K562 (cell line): ENCODE measurements at regions not wholly inside any gene's neighbourhood (a gene's known extent, or its start where the extent isn't known, plus 50 kb on each side); places are given as distances from the start of the nearest gene placed in this dataset.

ENCODE experiments used
- ATAC-seq: fragments of 200-7000 bp; cut with Tn5 transposase; 3 replicates; pipeline ENCODE4 v1.9.1; 2020; ENCODE audit warnings: moderate library complexity
- BruUV-seq: library from RNA; stranded (reverse); fragments of 400-500 nt; replicated peaks from 2 replicates; lab custom pipeline; 2021; lab: Mats Ljungman, UMichigan
- CTCF ChIA-PET: fragments of 300-600 bp; formaldehyde crosslinking; extraction: SDS; loops from one replicate; lab custom pipeline; 2021; ENCODE audit warnings: low intra/inter-chr PET ratio; lab: Yijun Ruan, JAX
- POLR2A ChIA-PET: fragments of 300-600, 350-650 bp; sonication (Branson Sonifier 250); formaldehyde crosslinking; extraction: SDS; loops from one replicate; lab custom pipeline; 2021; ENCODE audit warnings: antibody characterized with exemption, inconsistent platforms; lab: Yijun Ruan, JAX
- DNase-seq, 4 experiments: peaks; one replicate each; pipeline versions ENCODE4 v3.0.0 to v3.0.0-alpha.2; 2011 to 2018; ENCODE audit warnings: low spot score in 3 of 4, mixed read lengths in 3 of 4; ENCODE audit errors: extremely low read depth in 1 of 4
- FAIRE-seq: peaks from 2 replicates; lab custom pipeline; 2011; peaks lifted over from hg19 to GRCh38; lab: Jason Lieb, UNC
- H2AFZ ChIP-seq: 2 replicates; pipeline ENCODE4 v1.6.0; 2011; ENCODE audit warnings: low read depth, low read length, control low read depth, inconsistent platforms
- H3K27ac ChIP-seq: fragments of 200-600 bp; 3 replicates; pipeline ENCODE4 v1.8.0; 2011; ENCODE audit warnings: low read depth, mild to moderate bottlenecking, control low read depth, inconsistent platforms, low read length, moderate library complexity, mixed read lengths; ENCODE audit errors: extremely low read depth
- H3K27me3 ChIP-seq, 2 experiments: fragments of 300-600 bp in 1 of 2; 2 replicates in 1 of 2; 3 replicates in 1 of 2; pipeline versions ENCODE4 v1.6.0 to v1.8.0; 2011; ENCODE audit warnings: inconsistent platforms in 2 of 2, low read length in 2 of 2, mild to moderate bottlenecking in 1 of 2, mixed read lengths in 1 of 2, moderate library complexity in 1 of 2; ENCODE audit not compliant: control insufficient read depth in 2 of 2, insufficient read depth in 2 of 2
- H3K36me3 ChIP-seq: fragments of 300-600 bp; 3 replicates; pipeline ENCODE4 v1.8.0; 2011; ENCODE audit warnings: mild to moderate bottlenecking, low read length, inconsistent platforms; ENCODE audit not compliant: control insufficient read depth, insufficient read depth
- H3K4me1 ChIP-seq, 2 experiments: fragments of 200-600 bp in 1 of 2; replicated peaks in 1 of 2; 2 replicates in 1 of 2; 3 replicates in 1 of 2; pipeline versions ENCODE4 v1.5.1 to v1.8.0; 2011; ENCODE audit warnings: inconsistent platforms in 2 of 2, low read length in 2 of 2, mild to moderate bottlenecking in 1 of 2, mixed read lengths in 1 of 2, moderate library complexity in 1 of 2; ENCODE audit not compliant: control insufficient read depth in 2 of 2, insufficient read depth in 2 of 2
- H3K4me2 ChIP-seq: 2 replicates; pipeline ENCODE4 v1.6.1; 2011; ENCODE audit warnings: low read length, control low read depth, inconsistent platforms, mixed read lengths; ENCODE audit not compliant: insufficient read depth
- H3K4me3 ChIP-seq: fragments of 200-600 bp; sonication (generic), shearing (Covaris generic); 2 replicates; pipeline ENCODE4 v1.5.1; 2016; ENCODE audit warnings: control low read depth, inconsistent platforms
- H3K79me2 ChIP-seq: fragments of 200-600 bp; 3 replicates; pipeline ENCODE4 v1.8.0; 2011; ENCODE audit warnings: low read length, inconsistent platforms; ENCODE audit not compliant: control insufficient read depth, insufficient read depth
- H3K9ac ChIP-seq, 2 experiments: 2 replicates each; pipeline versions ENCODE4 v1.6.0 to v1.6.1; 2011; ENCODE audit warnings: low read depth in 2 of 2, low read length in 2 of 2, control low read depth in 1 of 2, inconsistent platforms in 1 of 2, mild to moderate bottlenecking in 1 of 2, mixed read lengths in 1 of 2; ENCODE audit not compliant: insufficient read depth in 1 of 2
- H3K9me1 ChIP-seq: one replicate; pipeline ENCODE4 v1.6.0; 2011; ENCODE audit warnings: inconsistent platforms, mild to moderate bottlenecking, low read length, moderate library complexity; ENCODE audit not compliant: control insufficient read depth, insufficient read depth
- H3K9me3 ChIP-seq: replicated peaks from 2 replicates; pipeline ENCODE4 v1.5.1; 2011; ENCODE audit warnings: low read depth, low read length, inconsistent platforms; ENCODE audit not compliant: control insufficient read depth, insufficient read depth
- H4K20me1 ChIP-seq: replicated peaks from 2 replicates; pipeline ENCODE4 v1.6.1; 2011; ENCODE audit warnings: low read length, inconsistent platforms, mixed read lengths; ENCODE audit not compliant: control insufficient read depth, insufficient read depth
- CBX3 ChIP-seq, 2 experiments: IDR thresholded peaks; 1 replicate in 1 of 2; 2 replicates in 1 of 2; pipeline ENCODE4 v1.6.1; 2012; ENCODE audit warnings: inconsistent platforms in 2 of 2, low read length in 2 of 2, borderline replicate concordance in 1 of 2, control low read depth in 1 of 2
- CBX8 ChIP-seq: fragments of 200-600 bp; sonication (generic); IDR thresholded peaks from 2 replicates; pipeline ENCODE4 v1.6.1; 2012; ENCODE audit warnings: borderline replicate concordance, mixed run types, low read depth, mild to moderate bottlenecking, moderate library complexity, mixed read lengths, low read length, control low read depth, inconsistent platforms; ENCODE audit not compliant: poor library complexity, severe bottlenecking; ENCODE audit errors: extremely low read depth
- HIVEP1 ChIP-seq: fragments of 250-450 bp; sonication (Bioruptor Pico); IDR thresholded peaks from 2 replicates; pipeline ENCODE4 v1.4.0; 2020; ENCODE audit warnings: mild to moderate bottlenecking
- HNRNPK ChIP-seq: fragments of 200-400 bp; formaldehyde crosslinking; IDR thresholded peaks from one replicate; pipeline ENCODE4 v1.6.1; 2018; ENCODE audit warnings: mild to moderate bottlenecking, low read depth, low read length; ENCODE audit not compliant: poor library complexity, severe bottlenecking
- MED1 ChIP-seq: sonication (generic); formaldehyde crosslinking; IDR thresholded peaks from 2 replicates; pipeline ENCODE4 v1.8.1; 2023; ENCODE audit warnings: missing genetic modification reagents, borderline replicate concordance
- POLR3G ChIP-seq: IDR thresholded peaks from 2 replicates; pipeline ENCODE4 v1.6.1; 2011; ENCODE audit not compliant: insufficient read length, insufficient replicate concordance; ENCODE audit errors: extremely low read depth
- RFX7 ChIP-seq: fragments of 250-450 bp; sonication (Bioruptor Pico); IDR thresholded peaks from 2 replicates; pipeline ENCODE4 v1.5.1; 2021; ENCODE audit warnings: mild to moderate bottlenecking
- SMARCA4 ChIP-seq: fragments of 450-650 bp; IDR thresholded peaks from 2 replicates; pipeline ENCODE4 v1.6.1; 2016
- ZNF384 ChIP-seq: IDR thresholded peaks from 2 replicates; pipeline ENCODE4 v1.6.1; 2012; ENCODE audit warnings: low read depth, low read length, improper control_type of control experiment
- WGBS: fragments of 100-300 bp; shearing (Covaris generic); methylation state at CpG from one replicate; pipeline ENCODE4 v1.1.6; 2016; ENCODE audit warnings: low coverage, mixed read lengths; ENCODE audit not compliant: insufficient coverage; ENCODE audit errors: missing lambda C conversion rate; 5-methylcytosine and 5-hydroxymethylcytosine counted together
- in situ Hi-C: fragments of 300-500 bp; cut with MboI; formaldehyde crosslinking; loops from 4 replicates; pipeline ENCODE4 v1.15.0; 2018; ENCODE audit warnings: inconsistent platforms, mixed read lengths
- intact Hi-C: fragments of 100-400 bp; cut with micrococcal nuclease; formaldehyde crosslinking; loops from 2 replicates; pipeline ENCODE4 v1.14.2; 2022
- TF ChIP-seq, protein P1 (sequence below): fragments of 250-450 bp; sonication (Bioruptor Pico); IDR thresholded peaks from 2 replicates; pipeline ENCODE4 v1.5.0; 2022; ENCODE audit warnings: mild to moderate bottlenecking
- TF ChIP-seq, protein P2 (sequence below), 2 experiments: fragments of 450-650 bp; conservative IDR thresholded peaks; 2 replicates each; pipeline ENCODE4 v1.6.1; 2017; ENCODE audit warnings: mild to moderate bottlenecking in 2 of 2, moderate library complexity in 2 of 2

DNA sequence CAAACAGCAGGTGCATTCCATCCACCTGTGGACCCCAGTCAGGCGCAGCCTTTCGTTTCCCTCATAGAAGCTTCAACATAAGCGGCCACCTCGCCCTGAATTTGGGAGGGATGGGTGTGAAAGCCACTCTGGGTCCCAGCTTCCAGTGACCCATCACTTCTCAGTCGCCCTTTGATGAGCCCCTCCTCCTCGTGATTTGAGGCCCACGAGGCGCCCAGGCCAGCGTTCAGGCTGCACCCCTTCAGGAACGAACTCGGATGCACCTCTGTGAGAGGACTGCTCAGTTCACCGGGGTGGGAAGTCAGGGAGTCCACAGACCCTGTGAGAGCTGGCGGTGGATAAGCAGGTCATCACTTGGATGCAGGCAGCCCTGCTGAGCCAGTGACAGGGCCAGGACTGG is 1118.2 kb downstream of the BRD1 start:
- CTCF ChIA-PET: no interaction called here
- intact Hi-C loops: no loop called here
- Histone ChIP-seq H3K36me3 (no peaks in the 10 kb centered on the region), H3K9ac (no peak overlapping the region), H3K27me3 (peaks cover 0 to 7% of the 10 kb centered on the region in 2 experiments; a peak in 2 of 5 replicates), H3K4me3 (no peak overlapping the region), H3K9me1 (no peaks in the 10 kb centered on the region), H3K4me2 (no peak overlapping the region), H4K20me1 (no peaks in the 10 kb centered on the region), H2AFZ (no peak overlapping the region), H3K9me3 (no peaks in the 10 kb centered on the region), H3K27ac (no peak overlapping the region), H3K79me2 (no peaks in the 10 kb centered on the region), H3K4me1 (no peaks in the 10 kb centered on the region)
- no peak for FAIRE-seq
- no peak for ATAC-seq
- no peak for DNase-seq
- POLR2A ChIA-PET: no interaction called here
- no peak for TF ChIP-seq ZNF384
- TF ChIP-seq POLR3G: no peak
- 3% methylated on average over 6 of the region's 13 CpGs for WGBS
- in situ Hi-C loops: no loop called here
- no TSS peak for BruUV-seq

DNA sequence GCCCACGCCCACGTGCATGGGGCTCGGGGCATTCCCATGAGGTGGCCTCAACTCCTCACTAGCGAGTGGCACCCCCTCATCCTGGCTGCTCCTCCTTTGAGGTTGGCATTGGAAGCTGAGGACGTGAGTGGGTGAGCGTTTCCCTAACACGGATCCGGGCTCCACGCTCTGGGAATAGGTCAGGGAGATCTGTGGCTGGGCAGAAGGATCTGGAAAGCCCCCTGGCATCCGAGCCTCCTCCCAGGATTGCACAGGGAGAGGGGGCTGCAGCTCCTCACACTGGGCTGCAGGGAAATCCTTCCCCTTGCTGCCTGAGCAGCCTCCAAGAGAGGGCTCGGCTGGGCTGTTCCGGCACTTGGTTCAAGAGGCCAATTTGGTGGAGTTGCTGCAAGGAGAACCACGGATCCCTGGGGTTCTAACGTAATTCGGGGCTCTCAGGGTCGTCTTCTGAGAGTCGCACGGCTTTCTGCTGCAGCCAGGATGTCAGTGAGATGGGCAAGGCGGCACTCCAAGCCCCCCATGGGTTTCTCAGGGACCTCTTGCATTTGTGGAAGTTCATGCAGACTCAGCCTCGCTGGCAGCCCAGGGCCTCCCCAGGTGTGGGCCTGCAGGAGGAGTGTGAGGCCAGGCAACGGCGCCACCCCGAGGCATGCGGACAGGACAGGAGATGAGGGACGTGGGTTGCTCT is 1119.0 kb downstream of the BRD1 start:
- intact Hi-C loops (no loop called here), in situ Hi-C loops (no loop called here)
- ATAC-seq (no peak), FAIRE-seq (no peak), DNase-seq (no peak)
- Histone ChIP-seq H2AFZ (no peak overlapping the region), H3K27me3 (peaks cover 0 to 1% of the 10 kb centered on the region in 2 experiments; a peak in 1 of 5 replicates), H3K4me1 (no peaks in the 10 kb centered on the region), H3K9me1 (no peaks in the 10 kb centered on the region), H3K36me3 (no peaks in the 10 kb centered on the region), H3K4me3 (no peak overlapping the region), H4K20me1 (no peaks in the 10 kb centered on the region), H3K27ac (no peak overlapping the region), H3K79me2 (no peaks in the 10 kb centered on the region), H3K4me2 (no peak overlapping the region), H3K9me3 (no peaks in the 10 kb centered on the region), H3K9ac (no peak overlapping the region)
- 0% methylated on average over 6 of the region's 25 CpGs for WGBS
- ChIA-PET POLR2A (no interaction called here), CTCF (no interaction called here)
- no TSS peak for BruUV-seq
- TF ChIP-seq CBX8 (no peak), MED1 (no peak), HIVEP1 (CRISPR knock-in tag) (no peak), HNRNPK (no peak), CBX3 (IDR thresholded peaks at IDR 0.05; ENCODE audit: borderline replicate concordance in 1 of 2, low read length in 2 of 2) (no peak), RFX7 (CRISPR knock-in tag) (no peak), SMARCA4 (no peak)
- TF ChIP-seq, protein P1, sequence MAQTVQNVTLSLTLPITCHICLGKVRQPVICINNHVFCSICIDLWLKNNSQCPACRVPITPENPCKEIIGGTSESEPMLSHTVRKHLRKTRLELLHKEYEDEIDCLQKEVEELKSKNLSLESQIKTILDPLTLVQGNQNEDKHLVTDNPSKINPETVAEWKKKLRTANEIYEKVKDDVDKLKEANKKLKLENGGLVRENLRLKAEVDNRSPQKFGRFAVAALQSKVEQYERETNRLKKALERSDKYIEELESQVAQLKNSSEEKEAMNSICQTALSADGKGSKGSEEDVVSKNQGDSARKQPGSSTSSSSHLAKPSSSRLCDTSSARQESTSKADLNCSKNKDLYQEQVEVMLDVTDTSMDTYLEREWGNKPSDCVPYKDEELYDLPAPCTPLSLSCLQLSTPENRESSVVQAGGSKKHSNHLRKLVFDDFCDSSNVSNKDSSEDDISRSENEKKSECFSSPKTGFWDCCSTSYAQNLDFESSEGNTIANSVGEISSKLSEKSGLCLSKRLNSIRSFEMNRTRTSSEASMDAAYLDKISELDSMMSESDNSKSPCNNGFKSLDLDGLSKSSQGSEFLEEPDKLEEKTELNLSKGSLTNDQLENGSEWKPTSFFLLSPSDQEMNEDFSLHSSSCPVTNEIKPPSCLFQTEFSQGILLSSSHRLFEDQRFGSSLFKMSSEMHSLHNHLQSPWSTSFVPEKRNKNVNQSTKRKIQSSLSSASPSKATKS: no peak
- TF ChIP-seq, protein P2, sequence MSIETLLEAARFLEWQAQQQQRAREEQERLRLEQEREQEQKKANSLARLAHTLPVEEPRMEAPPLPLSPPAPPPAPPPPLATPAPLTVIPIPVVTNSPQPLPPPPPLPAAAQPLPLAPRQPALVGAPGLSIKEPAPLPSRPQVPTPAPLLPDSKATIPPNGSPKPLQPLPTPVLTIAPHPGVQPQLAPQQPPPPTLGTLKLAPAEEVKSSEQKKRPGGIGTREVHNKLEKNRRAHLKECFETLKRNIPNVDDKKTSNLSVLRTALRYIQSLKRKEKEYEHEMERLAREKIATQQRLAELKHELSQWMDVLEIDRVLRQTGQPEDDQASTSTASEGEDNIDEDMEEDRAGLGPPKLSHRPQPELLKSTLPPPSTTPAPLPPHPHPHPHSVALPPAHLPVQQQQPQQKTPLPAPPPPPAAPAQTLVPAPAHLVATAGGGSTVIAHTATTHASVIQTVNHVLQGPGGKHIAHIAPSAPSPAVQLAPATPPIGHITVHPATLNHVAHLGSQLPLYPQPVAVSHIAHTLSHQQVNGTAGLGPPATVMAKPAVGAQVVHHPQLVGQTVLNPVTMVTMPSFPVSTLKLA (conservative IDR thresholded peaks at IDR 0.05): no peak
